Activated T-cell treated with anti-CD3 and anti-CD28 coated beads for 48 hours (primary cell): ENCODE measurements at regions not wholly inside any gene's neighbourhood (a gene's known extent, or its start where the extent isn't known, plus 50 kb on each side); places are given as distances from the start of the nearest gene placed in this dataset.
"Not testable (repeated sequence)": the region's sequence is repeated elsewhere in the genome, so short reads cannot be mapped to it uniquely, and the experiment has no call there.

Experiments used
- DNase-seq: peaks from one replicate; pipeline ENCODE4 v3.0.0-alpha.2; 2020; ENCODE audit warnings: low read depth

DNA sequence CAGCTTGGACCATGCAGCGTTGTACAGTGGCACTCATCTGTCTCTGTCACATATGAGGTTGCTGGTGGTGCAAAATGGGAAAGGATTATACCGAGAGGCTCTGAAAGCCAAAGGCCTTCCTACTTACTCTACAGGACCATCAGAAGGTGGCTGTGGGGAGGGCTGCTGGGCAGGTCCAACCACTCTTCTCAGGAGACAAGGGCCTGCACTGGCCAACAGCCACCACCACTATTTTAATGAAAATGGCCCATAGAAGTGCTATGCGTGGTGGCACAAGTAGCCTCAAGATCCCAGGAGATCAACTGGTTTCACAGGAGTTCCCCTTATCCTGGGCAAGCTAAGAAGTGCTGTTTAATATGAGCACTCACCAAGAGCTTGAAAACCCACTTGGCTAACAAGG lies 52.3 kb downstream of the MRPL57 start:
- no peak for DNase-seq

GRCh38 chr13:21229241-21230024 lies 53.0 kb downstream of the MRPL57 start:
- DNase-seq = no peak

DNA sequence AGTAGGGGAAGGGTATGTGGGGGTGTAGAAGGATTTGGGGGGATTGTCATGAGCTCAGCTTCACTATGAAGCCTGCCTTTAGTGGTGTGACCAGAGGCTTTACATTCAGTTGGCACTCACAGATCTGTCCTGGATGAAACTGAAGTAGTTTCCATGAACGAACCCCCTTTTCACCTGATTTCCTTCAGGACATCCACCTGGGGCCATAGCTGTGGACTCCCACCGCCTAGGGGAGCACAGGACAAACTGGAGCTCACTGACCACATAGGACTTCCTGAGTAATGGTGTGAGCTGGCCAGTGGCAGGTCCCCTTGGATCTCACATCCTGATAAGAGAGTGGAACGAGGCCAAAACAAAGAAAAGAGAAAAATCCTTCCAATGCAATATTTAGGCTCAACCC lies 54.1 kb downstream of the MRPL57 start:
- DNase-seq = no peak

- no peak for DNase-seq
Measured at GRCh38 chr13:21231426-21231940, 55.0 kb downstream of the MRPL57 start.

DNA sequence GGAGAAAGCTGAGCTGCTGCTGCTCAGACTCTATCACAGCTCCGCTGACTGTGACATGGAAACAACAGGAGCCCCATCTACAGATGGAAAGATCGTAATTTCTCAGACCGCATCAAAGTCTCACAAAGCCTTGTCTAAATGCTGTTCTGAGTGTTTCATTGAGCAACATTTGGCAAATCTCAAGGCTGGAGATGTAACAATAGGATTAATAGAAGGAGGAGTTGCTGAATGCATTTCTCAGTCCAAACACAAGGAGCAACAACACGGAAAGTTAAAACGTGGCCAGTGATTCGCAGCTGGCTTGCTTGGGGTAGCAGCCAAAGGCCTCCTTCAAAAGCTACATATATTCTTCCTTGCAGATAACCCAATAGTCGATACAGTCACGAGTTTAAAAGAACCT lies 55.7 kb downstream of the MRPL57 start:
- DNase-seq = no peak

DNA sequence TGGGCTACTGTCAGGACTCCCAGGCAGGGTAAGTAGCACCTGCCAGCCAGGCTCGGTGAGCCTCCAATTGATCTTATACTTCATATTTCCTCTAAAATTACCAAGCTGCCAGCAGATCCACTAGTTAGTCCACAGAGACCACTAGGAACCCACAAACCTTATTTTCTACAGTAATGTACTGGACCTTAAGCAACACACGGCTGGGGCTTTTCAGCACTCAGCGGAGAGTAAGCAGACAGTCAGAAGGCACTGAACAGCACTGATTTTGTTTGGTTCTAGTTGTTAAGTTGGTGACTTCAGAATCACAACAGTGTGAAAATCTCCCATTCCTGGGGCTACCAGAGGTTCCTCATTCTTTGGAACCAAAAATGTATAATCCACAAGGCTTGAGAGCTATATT lies 56.1 kb downstream of the MRPL57 start:
- no peak for DNase-seq

DNA sequence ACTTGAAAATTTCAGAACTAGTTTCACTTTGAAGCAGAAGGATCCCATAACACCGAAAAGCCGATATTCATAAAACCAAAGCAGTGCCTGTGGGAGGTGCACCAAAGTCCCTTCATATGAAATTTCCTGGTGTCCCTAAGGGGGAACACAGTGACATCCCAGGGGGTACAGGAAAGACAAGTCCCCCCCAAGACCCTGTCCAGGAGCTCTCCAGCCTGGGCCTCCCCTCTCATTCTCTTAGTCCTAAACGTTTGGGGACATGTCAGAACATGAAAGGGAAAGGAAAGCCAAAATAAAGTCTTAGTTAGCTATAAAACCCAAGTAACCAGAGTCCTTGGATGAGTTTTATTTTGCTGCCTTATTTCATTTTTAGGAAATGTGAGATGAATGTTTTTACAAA lies 56.6 kb downstream of the MRPL57 start:
- DNase-seq = no peak

DNA sequence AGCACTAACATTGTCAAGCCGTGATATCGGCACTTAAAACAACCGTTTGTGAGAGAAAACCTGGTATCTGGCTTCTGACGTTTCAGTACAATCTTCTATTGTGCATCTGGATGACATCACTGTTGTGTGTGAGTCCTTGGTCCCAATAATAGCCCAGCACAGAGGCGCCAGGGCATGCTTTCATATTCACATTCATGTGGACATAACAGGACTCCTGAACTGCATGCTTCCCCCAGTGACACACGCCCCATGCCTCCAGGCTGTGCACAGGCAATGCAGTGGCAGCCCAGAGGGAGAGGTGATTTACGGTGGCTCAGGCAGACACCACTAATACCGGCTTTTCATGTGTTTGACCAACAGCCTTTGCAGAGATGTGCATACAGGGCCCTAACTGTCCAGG lies 58.1 kb downstream of the MRPL57 start:
- no peak for DNase-seq

GRCh38 chr13:21235174-21235573 lies 58.7 kb downstream of the MRPL57 start:
- DNase-seq = no peak

DNA sequence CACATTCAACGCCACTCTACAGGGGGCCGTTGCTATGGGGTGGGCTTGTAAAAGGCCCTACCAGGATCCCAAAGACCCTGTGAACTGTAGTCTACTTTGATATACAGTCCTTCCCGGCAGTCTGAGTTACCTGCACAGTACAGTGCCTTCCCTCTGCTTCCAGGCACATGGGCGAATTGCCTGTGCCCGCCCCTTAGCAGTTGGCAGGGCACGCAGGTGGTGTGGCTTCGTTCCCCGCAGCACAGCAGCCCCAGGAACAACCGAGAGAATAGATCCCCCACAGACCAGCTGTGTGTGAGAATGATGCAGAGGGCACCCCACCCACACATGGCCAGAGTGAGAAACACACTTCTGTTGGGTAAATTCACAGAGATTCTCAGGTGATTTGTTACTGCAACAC lies 60.6 kb downstream of the MRPL57 start:
- no peak for DNase-seq

DNA sequence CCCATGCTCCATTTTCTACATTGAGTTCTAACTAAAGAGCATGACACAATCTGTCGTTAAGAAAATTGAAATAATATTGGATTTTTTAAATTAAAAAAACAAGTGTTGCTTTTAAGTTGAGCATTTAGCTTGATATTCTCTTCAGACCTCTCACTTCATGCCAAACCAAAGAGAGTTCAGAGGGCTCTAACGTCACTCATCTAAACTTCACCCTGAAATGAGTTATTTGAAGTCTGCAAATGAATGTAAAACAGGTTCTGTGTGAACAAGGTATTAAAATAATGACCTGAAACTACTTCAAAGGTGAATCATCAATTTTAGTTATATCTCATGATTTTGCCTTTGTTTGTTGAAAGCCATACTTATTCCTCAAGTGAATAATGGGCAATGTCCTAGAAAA lies 61.8 kb downstream of the MRPL57 start:
- DNase-seq = no peak

DNA sequence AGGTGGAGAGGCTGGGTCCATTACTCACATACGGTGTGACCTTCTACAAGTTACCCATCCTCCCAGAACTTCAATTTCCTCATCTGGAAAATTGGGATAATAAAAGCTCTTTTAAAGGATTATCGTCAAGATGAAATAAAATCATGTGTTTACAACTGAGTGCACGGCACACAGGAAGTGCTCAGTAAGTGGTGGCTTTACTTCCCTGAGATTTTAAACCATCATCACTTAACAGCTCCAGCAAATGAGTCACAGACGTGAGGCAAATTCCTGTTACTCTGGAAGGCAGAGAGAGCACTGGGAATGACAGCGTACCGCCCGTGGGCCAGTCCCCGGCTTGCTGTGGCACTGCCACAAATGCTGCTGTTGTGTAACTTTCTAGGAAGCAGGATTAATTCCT lies 64.1 kb downstream of the MRPL57 start:
- no peak for DNase-seq

- no peak for DNase-seq
Measured at GRCh38 chr13:21242236-21242635, 65.8 kb downstream of the MRPL57 start.

DNA sequence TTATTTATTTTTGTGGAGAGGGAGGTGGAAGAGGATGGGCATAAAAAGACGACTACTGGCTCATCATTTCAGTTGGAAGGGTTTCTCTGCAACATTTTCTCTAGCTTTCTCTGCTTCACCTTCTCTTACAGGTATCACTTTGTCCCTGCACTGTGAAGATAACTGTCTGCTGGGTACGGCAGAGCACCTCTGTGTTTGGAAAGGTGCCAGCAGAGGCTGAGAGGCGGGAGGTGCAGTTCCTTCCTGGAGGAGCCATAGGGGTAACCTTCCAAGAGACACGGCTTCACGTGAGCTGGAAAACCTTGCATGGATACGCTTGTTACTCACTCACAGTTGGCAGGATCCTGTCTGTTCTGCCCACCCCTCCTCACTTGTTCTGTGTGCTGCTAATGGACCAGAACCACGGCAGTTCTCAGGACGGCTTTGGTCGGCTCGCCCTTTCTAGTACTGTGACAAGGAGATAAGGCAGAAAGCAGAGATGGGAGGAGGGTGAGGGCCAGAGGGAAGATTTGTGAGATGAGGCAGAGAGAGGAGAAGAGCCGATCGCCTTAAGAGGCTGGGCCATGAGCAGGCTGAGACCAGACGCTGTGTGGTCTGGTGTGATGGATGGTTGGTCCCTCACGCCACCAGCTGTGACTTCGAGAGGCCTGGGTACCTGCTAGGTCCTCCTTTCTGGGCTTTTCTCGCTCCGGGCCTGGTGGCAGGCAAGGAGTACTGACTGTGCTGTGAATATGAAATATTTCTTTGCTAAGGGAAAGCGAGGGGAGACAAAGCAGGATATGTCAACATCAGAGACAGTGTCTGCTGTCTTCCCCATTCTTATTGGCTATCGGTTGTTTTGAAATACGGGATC lies 66.8 kb downstream of the MRPL57 start:
- DNase-seq = no peak

DNA sequence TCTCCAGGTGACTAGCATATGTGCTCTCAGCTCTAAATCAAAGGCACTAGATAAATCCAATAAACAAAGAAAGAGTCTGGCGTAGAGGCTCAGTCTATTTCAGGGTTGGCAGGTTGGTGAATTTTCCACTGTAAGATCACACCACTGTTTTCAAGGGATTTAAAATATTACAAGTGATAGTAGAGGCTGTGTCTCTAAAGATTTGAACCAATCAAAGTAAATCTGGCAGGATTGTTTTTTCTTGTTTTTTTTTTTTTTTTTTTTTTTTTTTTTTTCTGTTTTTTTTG lies 67.4 kb downstream of the MRPL57 start:
- not testable (repeated sequence) for DNase-seq

DNA sequence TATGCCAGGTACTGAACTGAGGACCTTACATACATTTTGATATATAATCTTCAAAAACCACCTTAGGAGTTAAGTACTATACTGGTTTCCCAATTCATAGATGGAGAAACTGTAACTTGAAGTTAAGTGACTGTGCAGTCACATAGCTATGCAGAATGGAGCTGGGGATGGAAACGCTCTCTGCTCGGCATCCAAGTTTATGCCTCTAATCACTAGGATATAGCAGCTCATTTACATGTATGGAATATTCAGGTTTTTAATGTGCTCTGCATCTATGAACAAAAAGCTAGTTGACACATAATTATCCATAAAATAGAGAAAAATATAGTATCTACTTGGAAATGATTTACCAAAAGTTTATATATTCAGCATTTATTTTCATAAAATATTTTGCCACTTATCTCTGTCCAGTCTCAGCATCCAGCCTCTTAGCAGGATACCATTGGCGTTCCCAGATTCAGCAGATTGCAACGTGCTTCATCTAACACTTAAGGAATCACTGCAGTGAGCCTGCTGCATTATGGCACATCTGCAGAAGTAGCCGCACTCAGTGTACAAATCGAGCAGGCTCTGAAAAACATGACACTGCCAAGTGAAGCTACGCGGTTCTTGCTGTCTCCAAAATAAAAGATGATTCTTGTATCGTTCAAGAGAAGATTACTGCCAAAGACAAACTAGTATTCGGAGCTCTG lies 70.4 kb downstream of the MRPL57 start:
- no peak for DNase-seq

DNA sequence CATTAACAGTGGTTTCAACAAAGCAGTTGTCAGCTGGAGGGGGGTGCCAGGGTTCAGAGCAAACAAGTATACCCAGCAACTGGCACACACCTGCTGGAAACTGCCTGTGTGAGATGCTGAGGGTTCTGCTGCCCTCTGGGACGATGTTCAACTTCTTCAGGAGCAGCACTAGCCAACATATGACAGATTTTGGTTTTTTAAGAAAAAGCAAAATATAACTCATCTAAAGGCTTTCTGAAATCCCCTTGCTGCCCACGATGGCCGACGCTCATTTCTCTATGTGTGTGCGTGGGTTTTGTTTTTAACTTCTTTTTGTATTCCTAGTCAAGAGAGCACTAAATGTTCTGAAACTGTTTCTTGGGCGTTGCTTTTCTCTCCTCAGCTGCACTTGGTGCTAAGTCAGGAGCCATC lies 79.9 kb downstream of the MRPL57 start:
- DNase-seq = no peak

DNA sequence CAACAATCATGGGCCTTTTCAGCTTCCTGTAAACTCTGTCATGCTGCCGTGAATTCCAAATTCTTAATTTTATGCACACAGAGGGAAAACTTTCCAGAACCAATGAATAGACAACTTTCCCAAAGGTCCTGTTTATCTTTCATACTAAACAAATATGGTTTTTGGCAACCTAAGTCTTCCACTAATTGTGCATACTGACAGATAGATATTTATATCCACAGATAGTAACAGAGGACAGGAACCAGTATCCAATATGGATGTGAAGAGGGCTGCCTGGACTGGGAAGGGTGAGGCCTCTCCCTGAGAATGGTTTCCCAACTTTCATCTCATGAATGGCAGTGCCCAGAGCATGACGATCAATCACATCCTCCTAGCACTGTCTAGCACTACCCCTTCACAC lies 80.4 kb downstream of the MRPL57 start:
- no peak for DNase-seq

GRCh38 chr13:21259571-21260455 lies 83.4 kb downstream of the MRPL57 start:
- DNase-seq = no peak

GRCh38 chr13:21260561-21261290 lies 84.3 kb downstream of the MRPL57 start:
- DNase-seq = not testable (repeated sequence)
